ENCODE measurements at regions not wholly inside any gene's neighbourhood (a gene's known extent, or its start where the extent isn't known, plus 50 kb on each side); places are given as distances from the start of the nearest gene placed in this dataset.
A peak's percentile ranks its signal among the peaks of the same experiment; 100 is the strongest.

DNA sequence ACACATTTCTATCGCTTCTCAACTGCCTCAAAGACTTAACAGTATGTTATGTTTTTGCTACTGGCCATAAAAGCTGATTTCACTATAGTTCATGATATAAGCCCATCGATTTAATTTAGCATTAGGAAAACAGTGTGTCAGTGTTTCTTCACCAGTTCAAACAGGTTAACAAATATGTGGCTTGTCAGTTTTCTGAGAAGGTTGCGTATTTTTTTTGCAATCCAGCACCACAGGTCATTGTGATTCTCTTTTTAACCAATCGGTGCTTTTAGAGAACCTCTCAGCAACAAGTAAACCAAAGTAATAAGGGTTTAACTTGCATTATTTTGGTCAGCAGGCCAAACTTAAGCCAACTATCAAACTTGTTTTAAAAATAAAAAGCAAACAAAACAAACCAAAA lies 409.6 kb downstream of the NFIB start:
- TF ChIP-seq, protein P1, sequence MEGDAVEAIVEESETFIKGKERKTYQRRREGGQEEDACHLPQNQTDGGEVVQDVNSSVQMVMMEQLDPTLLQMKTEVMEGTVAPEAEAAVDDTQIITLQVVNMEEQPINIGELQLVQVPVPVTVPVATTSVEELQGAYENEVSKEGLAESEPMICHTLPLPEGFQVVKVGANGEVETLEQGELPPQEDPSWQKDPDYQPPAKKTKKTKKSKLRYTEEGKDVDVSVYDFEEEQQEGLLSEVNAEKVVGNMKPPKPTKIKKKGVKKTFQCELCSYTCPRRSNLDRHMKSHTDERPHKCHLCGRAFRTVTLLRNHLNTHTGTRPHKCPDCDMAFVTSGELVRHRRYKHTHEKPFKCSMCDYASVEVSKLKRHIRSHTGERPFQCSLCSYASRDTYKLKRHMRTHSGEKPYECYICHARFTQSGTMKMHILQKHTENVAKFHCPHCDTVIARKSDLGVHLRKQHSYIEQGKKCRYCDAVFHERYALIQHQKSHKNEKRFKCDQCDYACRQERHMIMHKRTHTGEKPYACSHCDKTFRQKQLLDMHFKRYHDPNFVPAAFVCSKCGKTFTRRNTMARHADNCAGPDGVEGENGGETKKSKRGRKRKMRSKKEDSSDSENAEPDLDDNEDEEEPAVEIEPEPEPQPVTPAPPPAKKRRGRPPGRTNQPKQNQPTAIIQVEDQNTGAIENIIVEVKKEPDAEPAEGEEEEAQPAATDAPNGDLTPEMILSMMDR (IDR thresholded peaks at IDR 0.05; ENCODE audit: low read depth, low read length) = no peak
- Histone ChIP-seq H3K36me3 (no peaks in the 10 kb centered on the region), H3K4me3 (ENCODE audit: low read depth, low read length) (no peak overlapping the region), H3K4me1 (no peaks in the 10 kb centered on the region), H3K27me3 (no peaks in the 10 kb centered on the region), H3K9me3 (no peaks in the 10 kb centered on the region)
- no peak for DNase-seq

DNA sequence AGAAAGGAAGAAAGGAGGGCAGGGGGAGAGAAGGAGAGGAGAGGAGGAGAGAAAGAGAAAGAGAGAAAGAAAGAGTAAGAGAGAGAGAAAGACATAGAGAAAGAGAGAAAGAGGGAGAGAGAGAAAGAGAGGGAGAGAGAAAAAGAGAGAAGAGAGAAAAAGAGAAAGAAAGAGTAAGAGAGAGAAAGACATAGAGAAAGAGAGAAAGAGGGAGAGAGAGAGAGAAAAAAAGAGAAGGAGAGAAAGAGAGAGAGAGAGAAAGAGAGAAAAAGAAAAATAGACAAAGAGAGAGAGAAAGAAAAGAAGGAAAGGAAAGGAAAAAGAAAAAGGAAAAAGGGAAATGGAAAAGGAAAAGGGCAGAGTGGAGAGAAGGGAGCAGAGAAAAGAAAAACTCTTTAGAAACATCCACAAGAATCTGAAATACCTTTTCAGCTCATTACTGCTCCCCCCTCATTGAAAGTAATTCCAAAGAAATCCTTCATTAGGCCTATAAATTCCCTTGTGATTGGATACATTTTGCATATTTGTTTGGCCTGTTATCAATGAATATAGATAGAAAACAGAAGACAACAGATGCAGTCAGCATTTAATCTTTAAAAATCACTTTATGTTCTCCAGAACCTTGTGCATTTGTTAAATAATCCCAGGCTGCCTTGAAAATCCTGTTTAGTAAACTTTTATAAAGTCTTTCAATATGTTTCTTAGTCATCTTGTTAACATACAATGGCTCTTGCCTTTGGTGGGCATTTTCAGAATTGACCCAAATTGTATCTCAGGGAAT lies 411.5 kb downstream of the NFIB start:
- no peaks in the 10 kb centered on the region for H3K36me3 ChIP-seq
- no peak for DNase-seq
- H3K4me3 ChIP-seq (ENCODE audit: low read depth, low read length) = no peak overlapping the region
- H3K27me3 ChIP-seq = no peaks in the 10 kb centered on the region
- H3K4me1 ChIP-seq = peaks cover 7% of the 10 kb centered on the region
- no peaks in the 10 kb centered on the region for H3K9me3 ChIP-seq
- TF ChIP-seq, protein P1 (IDR thresholded peaks at IDR 0.05; ENCODE audit: low read depth, low read length) = no peak

DNA sequence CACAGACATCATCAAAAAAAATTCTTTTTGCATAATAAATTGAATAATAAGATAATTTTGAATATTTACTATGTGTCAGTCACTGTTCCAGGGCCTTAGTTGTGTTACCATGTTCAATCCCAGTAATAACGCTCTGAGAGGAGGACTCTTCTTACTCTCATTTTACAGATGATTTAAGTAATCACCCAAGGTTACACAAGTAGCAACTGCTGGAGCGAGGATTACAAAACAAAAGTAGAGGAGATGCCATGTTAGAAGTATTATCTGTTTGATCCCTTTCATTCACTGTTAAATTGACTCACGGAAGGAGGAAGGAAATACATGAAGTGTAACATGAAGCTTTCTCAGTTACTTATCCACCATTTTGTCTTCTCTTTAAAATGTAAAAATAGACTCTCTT lies 412.8 kb downstream of the NFIB start:
- Histone ChIP-seq H3K4me3 (ENCODE audit: low read depth, low read length) (no peak overlapping the region), H3K4me1 (peaks cover 13% of the 10 kb centered on the region), H3K9me3 (no peaks in the 10 kb centered on the region), H3K36me3 (no peaks in the 10 kb centered on the region), H3K27me3 (no peaks in the 10 kb centered on the region)
- TF ChIP-seq, protein P1 (IDR thresholded peaks at IDR 0.05; ENCODE audit: low read depth, low read length) = no peak
- no peak for DNase-seq

DNA sequence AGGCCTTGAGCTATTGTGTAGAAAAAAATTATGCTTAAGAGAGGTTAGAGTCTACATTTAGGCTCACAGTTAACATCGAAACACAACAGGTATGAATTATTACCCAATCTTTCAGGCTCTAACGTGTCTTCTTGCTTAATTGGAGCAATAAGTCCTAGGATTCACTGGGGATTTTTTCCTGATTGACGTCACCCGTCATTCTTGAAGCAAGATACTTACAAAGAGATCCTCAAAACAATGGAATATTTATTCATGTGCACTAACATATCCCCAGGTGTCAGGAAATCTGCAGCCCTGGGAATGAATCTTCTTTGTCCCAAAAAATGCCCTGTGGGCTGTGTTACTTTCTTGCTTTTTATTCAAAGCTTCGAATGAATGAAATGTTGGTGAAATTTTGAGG lies 413.5 kb downstream of the NFIB start:
- Histone ChIP-seq H3K4me1 (peaks cover 13% of the 10 kb centered on the region), H3K4me3 (ENCODE audit: low read depth, low read length) (no peak overlapping the region), H3K9me3 (no peaks in the 10 kb centered on the region), H3K36me3 (no peaks in the 10 kb centered on the region), H3K27me3 (no peaks in the 10 kb centered on the region)
- no peak for DNase-seq
- TF ChIP-seq, protein P1 (IDR thresholded peaks at IDR 0.05; ENCODE audit: low read depth, low read length) = no peak

DNA sequence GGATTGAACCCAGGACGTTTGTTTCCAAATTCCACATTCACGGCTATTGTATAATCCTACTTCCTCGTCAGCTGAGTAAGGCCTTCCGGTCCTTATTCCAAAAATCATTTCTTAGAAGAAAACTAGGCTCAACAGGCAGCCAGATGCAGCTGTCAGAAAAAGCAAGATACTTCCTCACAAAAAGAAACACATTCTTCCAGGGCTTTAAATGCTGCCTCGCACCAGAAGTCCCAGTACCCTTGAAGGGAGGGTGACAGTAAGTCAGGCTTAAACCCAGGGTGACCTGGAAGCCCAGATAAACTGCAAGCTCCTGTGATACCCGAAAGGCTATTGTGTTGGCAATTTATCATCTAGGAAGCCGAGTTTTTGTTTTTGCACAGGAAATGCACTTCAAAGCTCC lies 414.0 kb downstream of the NFIB start:
- Histone ChIP-seq H3K36me3 (no peaks in the 10 kb centered on the region), H3K4me1 (peaks cover 13% of the 10 kb centered on the region), H3K4me3 (ENCODE audit: low read depth, low read length) (no peak overlapping the region), H3K27me3 (no peaks in the 10 kb centered on the region), H3K9me3 (no peaks in the 10 kb centered on the region)
- no peak for DNase-seq
- TF ChIP-seq, protein P1 (IDR thresholded peaks at IDR 0.05; ENCODE audit: low read depth, low read length) = no peak

DNA sequence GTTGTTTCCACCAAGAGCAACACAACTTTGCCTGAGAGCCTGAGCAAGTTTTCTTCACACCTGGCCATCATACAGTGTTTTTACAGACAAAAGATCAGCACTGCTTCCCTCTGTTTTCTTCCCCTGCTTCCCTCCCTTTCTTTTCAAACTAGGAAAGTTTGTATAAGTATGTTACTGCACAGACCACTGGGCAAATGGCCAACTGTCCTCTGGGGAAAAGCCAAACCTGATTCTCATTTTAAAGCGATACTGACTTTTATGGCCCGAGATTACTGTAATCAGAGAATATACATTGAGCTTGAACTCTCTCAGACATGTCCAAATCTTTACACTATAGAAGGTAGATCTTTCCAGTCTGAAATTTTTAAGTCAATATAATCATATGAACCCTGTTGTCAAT lies 415.0 kb downstream of the NFIB start:
- Histone ChIP-seq H3K4me1 (peaks cover 13% of the 10 kb centered on the region), H3K4me3 (ENCODE audit: low read depth, low read length) (no peak overlapping the region), H3K9me3 (no peaks in the 10 kb centered on the region), H3K36me3 (no peaks in the 10 kb centered on the region), H3K27me3 (no peaks in the 10 kb centered on the region)
- peak; percentile 72 for DNase-seq
- TF ChIP-seq, protein P1 (IDR thresholded peaks at IDR 0.05; ENCODE audit: low read depth, low read length) = no peak

Measured in BE2C (cell line).